Epithelial cell of esophagus (primary cell): ENCODE measurements at regions not wholly inside any gene's neighbourhood (a gene's known extent, or its start where the extent isn't known, plus 50 kb on each side); places are given as distances from the start of the nearest gene placed in this dataset.

Source experiments
- DNase-seq: peaks from one replicate; pipeline ENCODE4 v3.0.0; 2010; ENCODE audit warnings: low read depth
- H3K4me3 ChIP-seq: 2 replicates; pipeline ENCODE4 v1.5.1; 2011; ENCODE audit warnings: mild to moderate bottlenecking, low read length, control low read depth
- CTCF ChIP-seq: IDR thresholded peaks from 2 replicates; pipeline ENCODE4 v1.5.1; 2011; ENCODE audit warnings: low read depth, mild to moderate bottlenecking, low read length, control low read depth, inconsistent platforms; ENCODE audit not compliant: insufficient read depth; ENCODE audit errors: missing control alignments

- no peak for TF ChIP-seq CTCF
- H3K4me3 ChIP-seq = no peak overlapping the region
- no peak for DNase-seq
Measured at GRCh38 chr12:28830491-28830890, 318.6 kb upstream of the FAR2 start.

- H3K4me3 ChIP-seq = no peak overlapping the region
- DNase-seq = no peak
- no peak for TF ChIP-seq CTCF
Measured at GRCh38 chr12:28844718-28845117, 304.4 kb upstream of the FAR2 start.

- H3K4me3 ChIP-seq = no peak overlapping the region
- no peak for DNase-seq
- TF ChIP-seq CTCF = no peak
Measured at GRCh38 chr12:28851781-28852180, 297.3 kb upstream of the FAR2 start.

- no peak for TF ChIP-seq CTCF
- H3K4me3 ChIP-seq = no peak overlapping the region
- no peak for DNase-seq
Measured at GRCh38 chr12:28855761-28856310, 293.2 kb upstream of the FAR2 start.

GRCh38 chr12:28857369-28857768 is 291.7 kb upstream of the FAR2 start:
- TF ChIP-seq CTCF = no peak
- no peak for DNase-seq
- H3K4me3 ChIP-seq = no peak overlapping the region

GRCh38 chr12:28859551-28859950 is 289.5 kb upstream of the FAR2 start:
- DNase-seq = no peak
- H3K4me3 ChIP-seq = no peak overlapping the region
- no peak for TF ChIP-seq CTCF

GRCh38 chr12:28865776-28866175 is 283.3 kb upstream of the FAR2 start:
- no peak for TF ChIP-seq CTCF
- H3K4me3 ChIP-seq = no peak overlapping the region
- DNase-seq = no peak
